ENCODE measurements at regions not wholly inside any gene's neighbourhood (a gene's known extent, or its start where the extent isn't known, plus 50 kb on each side); places are given as distances from the start of the nearest gene placed in this dataset.

DNA sequence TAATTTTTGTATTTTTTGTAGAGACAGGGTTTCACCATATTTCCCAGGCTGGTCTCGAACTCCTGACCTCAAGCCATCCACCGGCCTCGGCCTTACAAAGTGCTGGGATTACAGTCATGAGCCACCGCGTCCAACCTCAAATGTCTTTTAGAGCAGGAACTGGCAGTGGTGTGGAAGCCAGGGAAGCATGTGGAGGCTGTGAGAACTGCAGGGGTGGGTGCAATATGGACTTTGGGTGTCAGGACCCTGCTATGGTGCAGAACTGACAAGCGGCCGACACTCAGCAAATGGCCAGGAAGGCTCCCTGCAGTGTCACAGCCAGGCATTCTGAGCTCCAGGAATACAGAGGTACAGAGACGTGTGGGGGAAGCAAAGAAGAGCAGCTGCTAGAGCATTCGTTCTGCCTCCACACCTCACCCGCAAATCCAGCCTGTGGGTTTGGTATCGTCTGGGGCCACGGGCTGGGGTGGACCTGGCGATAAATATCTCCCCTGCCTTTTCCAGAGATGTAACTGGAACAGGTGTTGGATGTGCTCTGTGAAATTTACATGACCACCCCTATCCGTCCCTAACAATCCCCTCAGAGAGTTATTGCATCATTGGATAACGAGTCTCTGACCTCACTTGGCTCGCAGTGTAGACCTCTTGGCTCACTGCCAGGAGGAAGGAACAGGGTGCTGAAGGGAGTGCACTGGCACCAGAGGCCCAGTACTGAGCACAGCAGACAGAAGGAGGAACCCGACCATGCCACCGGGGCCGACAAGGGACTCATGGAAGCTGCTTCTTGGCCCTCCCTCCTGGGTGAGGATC lies 624.7 kb upstream of the B3GAT1 start:
- intact Hi-C loops (cut with micrococcal nuclease), result no loop called here
- no peak overlapping the region for H3K4me2 ChIP-seq (ENCODE audit: low read length)
- H3K27ac ChIP-seq (ENCODE audit: low read depth, low read length), result no peak overlapping the region
- no peaks in the 10 kb centered on the region for H3K79me2 ChIP-seq (ENCODE audit: insufficient read depth, low read length)
- ChIA-PET POLR2A (no interaction called here), RAD21 (ENCODE audit: low non-redundant PET in 1 of 2, low total read pairs in 2 of 2, uncharacterized antibody in 2 of 2, unreplicated experiment in 2 of 2) (no interaction called here), CTCF (no interaction called here)
- H2AFZ ChIP-seq (ENCODE audit: low read depth, low read length, poor library complexity, severe bottlenecking), result no peak overlapping the region
- TF ChIP-seq EGR1 (IDR thresholded peaks at IDR 0.05; ENCODE audit: low read depth) (no peak), ATF3 (IDR thresholded peaks at IDR 0.05) (no peak), ELF1 (IDR thresholded peaks at IDR 0.05; ENCODE audit: borderline replicate concordance, low read depth) (no peak)
- TF ChIP-seq, protein P1, sequence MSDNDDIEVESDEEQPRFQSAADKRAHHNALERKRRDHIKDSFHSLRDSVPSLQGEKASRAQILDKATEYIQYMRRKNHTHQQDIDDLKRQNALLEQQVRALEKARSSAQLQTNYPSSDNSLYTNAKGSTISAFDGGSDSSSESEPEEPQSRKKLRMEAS (IDR thresholded peaks at IDR 0.05), result no peak
- TF ChIP-seq, protein P2, sequence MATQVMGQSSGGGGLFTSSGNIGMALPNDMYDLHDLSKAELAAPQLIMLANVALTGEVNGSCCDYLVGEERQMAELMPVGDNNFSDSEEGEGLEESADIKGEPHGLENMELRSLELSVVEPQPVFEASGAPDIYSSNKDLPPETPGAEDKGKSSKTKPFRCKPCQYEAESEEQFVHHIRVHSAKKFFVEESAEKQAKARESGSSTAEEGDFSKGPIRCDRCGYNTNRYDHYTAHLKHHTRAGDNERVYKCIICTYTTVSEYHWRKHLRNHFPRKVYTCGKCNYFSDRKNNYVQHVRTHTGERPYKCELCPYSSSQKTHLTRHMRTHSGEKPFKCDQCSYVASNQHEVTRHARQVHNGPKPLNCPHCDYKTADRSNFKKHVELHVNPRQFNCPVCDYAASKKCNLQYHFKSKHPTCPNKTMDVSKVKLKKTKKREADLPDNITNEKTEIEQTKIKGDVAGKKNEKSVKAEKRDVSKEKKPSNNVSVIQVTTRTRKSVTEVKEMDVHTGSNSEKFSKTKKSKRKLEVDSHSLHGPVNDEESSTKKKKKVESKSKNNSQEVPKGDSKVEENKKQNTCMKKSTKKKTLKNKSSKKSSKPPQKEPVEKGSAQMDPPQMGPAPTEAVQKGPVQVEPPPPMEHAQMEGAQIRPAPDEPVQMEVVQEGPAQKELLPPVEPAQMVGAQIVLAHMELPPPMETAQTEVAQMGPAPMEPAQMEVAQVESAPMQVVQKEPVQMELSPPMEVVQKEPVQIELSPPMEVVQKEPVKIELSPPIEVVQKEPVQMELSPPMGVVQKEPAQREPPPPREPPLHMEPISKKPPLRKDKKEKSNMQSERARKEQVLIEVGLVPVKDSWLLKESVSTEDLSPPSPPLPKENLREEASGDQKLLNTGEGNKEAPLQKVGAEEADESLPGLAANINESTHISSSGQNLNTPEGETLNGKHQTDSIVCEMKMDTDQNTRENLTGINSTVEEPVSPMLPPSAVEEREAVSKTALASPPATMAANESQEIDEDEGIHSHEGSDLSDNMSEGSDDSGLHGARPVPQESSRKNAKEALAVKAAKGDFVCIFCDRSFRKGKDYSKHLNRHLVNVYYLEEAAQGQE (IDR thresholded peaks at IDR 0.05; ENCODE audit: low read depth), result no peak
- ATAC-seq (no peak), DNase-seq (ENCODE audit: low read depth, low spot score) (no peak)
- no peaks in the 10 kb centered on the region for H4K20me1 ChIP-seq (ENCODE audit: insufficient read depth)
- H3K4me1 ChIP-seq (ENCODE audit: control insufficient read depth in 1 of 2, insufficient read depth in 2 of 2, low read length in 2 of 2), result no peaks in the 10 kb centered on the region
- BruUV-seq (replicated peaks), result no TSS peak
- no peaks in the 10 kb centered on the region for H3K9me3 ChIP-seq (ENCODE audit: control insufficient read depth in 1 of 2, insufficient read depth in 1 of 2, low read depth in 1 of 2, low read length in 2 of 2)
- H3K9ac ChIP-seq (ENCODE audit: low read length), result no peak overlapping the region
- H3K9me2 ChIP-seq (ENCODE audit: insufficient read depth), result no peaks in the 10 kb centered on the region
- peaks cover 5% of the 10 kb centered on the region; the same call in 1 of the 2 replicates for H3K27me3 ChIP-seq (ENCODE audit: insufficient read depth, low read length)
- no peaks in the 10 kb centered on the region for H3K36me3 ChIP-seq (ENCODE audit: control insufficient read depth in 1 of 2, insufficient read depth in 2 of 2, low read length in 2 of 2)
- no peak overlapping the region for H3K4me3 ChIP-seq (replicated peaks in 1 of 2; ENCODE audit: low read depth in 1 of 2, low read length in 2 of 2)

All from HCT116 (cell line).